ENCODE measurements at regions not wholly inside any gene's neighbourhood (a gene's known extent, or its start where the extent isn't known, plus 50 kb on each side); places are given as distances from the start of the nearest gene placed in this dataset.
"Not testable (repeated sequence)": the region's sequence is repeated elsewhere in the genome, so short reads cannot be mapped to it uniquely, and the experiment has no call there.

DNA sequence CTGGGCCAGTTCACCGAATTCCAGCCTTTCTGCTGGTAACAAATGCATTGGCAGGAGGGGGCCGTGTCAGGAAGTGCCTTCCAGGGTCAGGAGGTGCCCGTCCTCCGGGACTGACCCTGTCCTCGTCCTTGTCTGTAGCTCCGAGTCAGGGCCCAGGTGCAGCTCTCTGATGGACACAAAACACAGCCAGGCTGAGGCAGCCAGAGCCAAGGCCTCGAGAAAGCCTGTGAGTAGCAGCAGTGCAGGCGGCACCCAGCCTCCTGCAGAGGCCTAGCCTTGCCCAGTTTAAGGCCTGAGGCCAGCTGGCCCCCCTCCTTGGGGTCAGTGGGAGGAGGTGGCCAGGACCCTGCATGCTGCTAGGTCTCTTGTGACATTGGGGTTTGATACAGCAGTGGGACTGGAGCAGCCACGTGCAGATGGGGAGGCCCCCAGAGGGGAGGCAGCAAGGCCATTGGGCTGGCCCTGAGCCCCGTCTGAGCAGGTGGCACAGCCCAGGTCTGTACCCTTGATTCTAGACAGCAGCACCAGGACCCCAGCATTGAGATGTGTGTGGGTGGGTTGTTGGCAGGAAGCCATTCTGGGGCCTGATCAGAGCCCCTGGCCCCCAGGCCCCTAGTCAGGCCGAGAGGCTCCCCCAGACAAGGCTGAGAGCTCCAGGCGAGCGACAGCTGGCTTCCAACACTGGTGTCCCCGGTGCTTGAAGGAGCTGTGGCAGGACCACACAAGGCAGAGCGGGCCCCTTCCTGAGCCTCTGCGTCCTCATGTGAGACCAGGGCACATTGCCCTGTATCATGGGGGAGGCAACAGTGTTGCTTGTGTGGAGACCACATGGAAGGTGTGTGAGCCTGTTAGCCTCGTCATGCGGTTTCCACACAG, 196.9 kb downstream of the LIPI start:
- H3K27ac ChIP-seq (ENCODE audit: low read length); POLR2A ChIA-PET; H3K4me3 ChIP-seq (ENCODE audit: low read depth in 2 of 2, low read length in 2 of 2); intact Hi-C loops (cut with micrococcal nuclease; ENCODE audit: unreplicated experiment); H3K9me3 ChIP-seq (ENCODE audit: control insufficient read depth, insufficient read depth, low read depth, low read length); H3K4me1 ChIP-seq (ENCODE audit: control insufficient read depth, insufficient read depth, low read length); H3K27me3 ChIP-seq (ENCODE audit: control insufficient read depth, insufficient read depth, low read length); in situ Hi-C loops (cut with HindIII; ENCODE audit: low pct_unique_long_range_greater_than_20kb, low sequenced_read_pairs); CTCF ChIA-PET; BruUV-seq (replicated peaks); ATAC-seq; DNase-seq (ENCODE audit: low read depth, low spot score); H3K36me3 ChIP-seq (ENCODE audit: control insufficient read depth, insufficient read depth, low read length): not testable (repeated sequence)

DNA sequence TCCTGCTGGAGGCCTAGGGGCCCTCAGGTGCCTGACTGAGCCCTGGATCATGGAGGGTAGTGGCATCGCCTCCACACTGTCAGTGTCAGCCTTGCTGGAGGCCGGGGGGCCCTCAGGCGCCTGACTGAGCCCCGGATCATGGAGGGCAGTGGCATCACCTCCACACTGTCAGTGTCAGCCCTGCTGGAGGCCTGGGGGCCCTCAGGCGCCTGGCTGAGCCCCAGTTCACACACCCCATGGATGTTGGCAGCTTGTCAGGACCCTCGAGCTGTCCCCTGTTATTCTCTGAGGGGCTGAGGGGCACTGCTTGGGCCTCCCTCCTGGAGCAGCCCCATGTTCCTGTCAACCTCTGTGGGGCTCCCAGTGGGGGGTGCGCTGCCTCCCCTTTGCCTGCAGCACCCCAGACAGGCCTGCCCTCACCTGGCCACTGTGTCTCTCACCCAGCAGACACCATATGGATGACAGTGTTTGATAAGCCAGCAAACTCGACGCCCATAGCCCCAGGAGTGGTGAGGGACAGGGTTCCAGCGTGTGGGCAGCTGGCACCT, 197.6 kb downstream of the LIPI start:
- BruUV-seq (replicated peaks): no TSS peak
- CTCF ChIA-PET: no interaction called here
- ATAC-seq: no peak
- in situ Hi-C loops (cut with HindIII; ENCODE audit: low pct_unique_long_range_greater_than_20kb, low sequenced_read_pairs): no loop called here
- H3K4me3 ChIP-seq (ENCODE audit: low read depth in 2 of 2, low read length in 2 of 2): no peak overlapping the region
- POLR2A ChIA-PET: no interaction called here
- H3K36me3 ChIP-seq (ENCODE audit: control insufficient read depth, insufficient read depth, low read length): no peaks in the 10 kb centered on the region
- no peaks in the 10 kb centered on the region for H3K9me3 ChIP-seq (ENCODE audit: control insufficient read depth, insufficient read depth, low read depth, low read length)
- H3K4me1 ChIP-seq (ENCODE audit: control insufficient read depth, insufficient read depth, low read length): no peaks in the 10 kb centered on the region
- DNase-seq (ENCODE audit: low read depth, low spot score): no peak
- no peak overlapping the region for H3K27ac ChIP-seq (ENCODE audit: low read length)
- H3K27me3 ChIP-seq (ENCODE audit: control insufficient read depth, insufficient read depth, low read length): no peaks in the 10 kb centered on the region
- no peak for TF ChIP-seq POLR2AphosphoS5 (IDR thresholded peaks at IDR 0.05; ENCODE audit: low read depth, low read length)
- intact Hi-C loops (cut with micrococcal nuclease; ENCODE audit: unreplicated experiment): no loop called here

DNA sequence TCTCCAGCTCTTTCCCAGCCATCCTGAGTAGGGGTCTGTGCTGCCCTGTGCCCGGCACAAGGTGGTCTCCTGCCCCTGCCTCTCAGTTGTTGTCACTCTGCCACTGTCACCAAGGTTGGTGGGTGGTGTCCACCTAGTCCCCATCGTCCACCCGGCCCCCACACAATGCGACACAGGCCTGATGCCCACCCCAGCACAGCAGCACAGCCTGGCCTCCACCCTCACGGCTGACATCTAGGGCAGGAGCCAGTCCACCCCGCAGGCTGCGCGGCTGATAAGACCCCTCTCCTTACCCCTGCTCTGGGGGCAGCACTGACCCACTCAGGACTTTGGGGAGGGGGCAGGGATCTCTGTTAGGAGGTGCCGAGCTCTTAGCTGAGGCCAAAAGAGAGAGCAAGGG, 198.3 kb downstream of the LIPI start:
- ChIA-PET CTCF (no interaction called here), POLR2A (no interaction called here)
- intact Hi-C loops (cut with micrococcal nuclease; ENCODE audit: unreplicated experiment) (no loop called here), in situ Hi-C loops (cut with HindIII; ENCODE audit: low pct_unique_long_range_greater_than_20kb, low sequenced_read_pairs) (no loop called here)
- ATAC-seq: no peak
- Histone ChIP-seq H3K36me3 (ENCODE audit: control insufficient read depth, insufficient read depth, low read length) (no peaks in the 10 kb centered on the region), H3K9me3 (ENCODE audit: control insufficient read depth, insufficient read depth, low read depth, low read length) (no peaks in the 10 kb centered on the region), H3K4me1 (ENCODE audit: control insufficient read depth, insufficient read depth, low read length) (no peaks in the 10 kb centered on the region), H3K4me3 (ENCODE audit: low read depth in 2 of 2, low read length in 2 of 2) (no peak overlapping the region), H3K27me3 (ENCODE audit: control insufficient read depth, insufficient read depth, low read length) (no peaks in the 10 kb centered on the region), H3K27ac (ENCODE audit: low read length) (no peak overlapping the region)
- BruUV-seq (replicated peaks): no TSS peak
- DNase-seq (ENCODE audit: low read depth, low spot score): no peak
- TF ChIP-seq SIN3A (IDR thresholded peaks at IDR 0.05; ENCODE audit: borderline replicate concordance, insufficient read depth, low read depth, low read length): no peak
- TF ChIP-seq, protein P1, sequence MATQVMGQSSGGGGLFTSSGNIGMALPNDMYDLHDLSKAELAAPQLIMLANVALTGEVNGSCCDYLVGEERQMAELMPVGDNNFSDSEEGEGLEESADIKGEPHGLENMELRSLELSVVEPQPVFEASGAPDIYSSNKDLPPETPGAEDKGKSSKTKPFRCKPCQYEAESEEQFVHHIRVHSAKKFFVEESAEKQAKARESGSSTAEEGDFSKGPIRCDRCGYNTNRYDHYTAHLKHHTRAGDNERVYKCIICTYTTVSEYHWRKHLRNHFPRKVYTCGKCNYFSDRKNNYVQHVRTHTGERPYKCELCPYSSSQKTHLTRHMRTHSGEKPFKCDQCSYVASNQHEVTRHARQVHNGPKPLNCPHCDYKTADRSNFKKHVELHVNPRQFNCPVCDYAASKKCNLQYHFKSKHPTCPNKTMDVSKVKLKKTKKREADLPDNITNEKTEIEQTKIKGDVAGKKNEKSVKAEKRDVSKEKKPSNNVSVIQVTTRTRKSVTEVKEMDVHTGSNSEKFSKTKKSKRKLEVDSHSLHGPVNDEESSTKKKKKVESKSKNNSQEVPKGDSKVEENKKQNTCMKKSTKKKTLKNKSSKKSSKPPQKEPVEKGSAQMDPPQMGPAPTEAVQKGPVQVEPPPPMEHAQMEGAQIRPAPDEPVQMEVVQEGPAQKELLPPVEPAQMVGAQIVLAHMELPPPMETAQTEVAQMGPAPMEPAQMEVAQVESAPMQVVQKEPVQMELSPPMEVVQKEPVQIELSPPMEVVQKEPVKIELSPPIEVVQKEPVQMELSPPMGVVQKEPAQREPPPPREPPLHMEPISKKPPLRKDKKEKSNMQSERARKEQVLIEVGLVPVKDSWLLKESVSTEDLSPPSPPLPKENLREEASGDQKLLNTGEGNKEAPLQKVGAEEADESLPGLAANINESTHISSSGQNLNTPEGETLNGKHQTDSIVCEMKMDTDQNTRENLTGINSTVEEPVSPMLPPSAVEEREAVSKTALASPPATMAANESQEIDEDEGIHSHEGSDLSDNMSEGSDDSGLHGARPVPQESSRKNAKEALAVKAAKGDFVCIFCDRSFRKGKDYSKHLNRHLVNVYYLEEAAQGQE (IDR thresholded peaks at IDR 0.05; ENCODE audit: insufficient read depth in 1 of 2, low read depth in 2 of 2, low read length in 1 of 2): no peak
- no peak for TF ChIP-seq POLR2AphosphoS5 (IDR thresholded peaks at IDR 0.05; ENCODE audit: low read depth, low read length)
- TF ChIP-seq TCF7L2 (IDR thresholded peaks at IDR 0.05; ENCODE audit: low read depth, low read length): no peak
- TF ChIP-seq, protein P2, sequence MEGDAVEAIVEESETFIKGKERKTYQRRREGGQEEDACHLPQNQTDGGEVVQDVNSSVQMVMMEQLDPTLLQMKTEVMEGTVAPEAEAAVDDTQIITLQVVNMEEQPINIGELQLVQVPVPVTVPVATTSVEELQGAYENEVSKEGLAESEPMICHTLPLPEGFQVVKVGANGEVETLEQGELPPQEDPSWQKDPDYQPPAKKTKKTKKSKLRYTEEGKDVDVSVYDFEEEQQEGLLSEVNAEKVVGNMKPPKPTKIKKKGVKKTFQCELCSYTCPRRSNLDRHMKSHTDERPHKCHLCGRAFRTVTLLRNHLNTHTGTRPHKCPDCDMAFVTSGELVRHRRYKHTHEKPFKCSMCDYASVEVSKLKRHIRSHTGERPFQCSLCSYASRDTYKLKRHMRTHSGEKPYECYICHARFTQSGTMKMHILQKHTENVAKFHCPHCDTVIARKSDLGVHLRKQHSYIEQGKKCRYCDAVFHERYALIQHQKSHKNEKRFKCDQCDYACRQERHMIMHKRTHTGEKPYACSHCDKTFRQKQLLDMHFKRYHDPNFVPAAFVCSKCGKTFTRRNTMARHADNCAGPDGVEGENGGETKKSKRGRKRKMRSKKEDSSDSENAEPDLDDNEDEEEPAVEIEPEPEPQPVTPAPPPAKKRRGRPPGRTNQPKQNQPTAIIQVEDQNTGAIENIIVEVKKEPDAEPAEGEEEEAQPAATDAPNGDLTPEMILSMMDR (IDR thresholded peaks at IDR 0.05): no peak

DNA sequence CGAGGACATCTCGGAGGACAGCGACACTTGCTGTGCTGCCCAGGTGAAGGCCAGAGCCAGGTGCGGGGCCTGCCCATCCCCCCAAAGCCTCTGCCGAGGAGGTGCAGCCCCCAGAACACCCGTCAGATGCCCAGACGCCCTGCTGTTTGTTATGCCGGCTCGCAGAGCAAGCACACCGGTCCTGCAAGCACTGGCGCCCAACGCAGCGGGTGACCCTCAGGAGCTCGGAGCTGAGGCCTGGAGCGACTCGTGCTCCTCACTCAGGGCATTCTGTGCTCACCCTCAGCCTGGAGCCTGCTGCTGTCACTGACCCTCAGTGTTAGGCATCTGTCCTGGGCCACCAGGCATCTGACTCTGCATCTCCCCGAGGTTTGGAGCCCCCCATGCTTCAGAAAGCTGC, 199.0 kb downstream of the LIPI start:
- CTCF ChIA-PET; H3K27ac ChIP-seq (ENCODE audit: low read length); DNase-seq (ENCODE audit: low read depth, low spot score); H3K36me3 ChIP-seq (ENCODE audit: control insufficient read depth, insufficient read depth, low read length); H3K4me1 ChIP-seq (ENCODE audit: control insufficient read depth, insufficient read depth, low read length); ATAC-seq; BruUV-seq (replicated peaks); H3K27me3 ChIP-seq (ENCODE audit: control insufficient read depth, insufficient read depth, low read length); H3K9me3 ChIP-seq (ENCODE audit: control insufficient read depth, insufficient read depth, low read depth, low read length); in situ Hi-C loops (cut with HindIII; ENCODE audit: low pct_unique_long_range_greater_than_20kb, low sequenced_read_pairs); H3K4me3 ChIP-seq (ENCODE audit: low read depth in 2 of 2, low read length in 2 of 2); POLR2A ChIA-PET; intact Hi-C loops (cut with micrococcal nuclease; ENCODE audit: unreplicated experiment): not testable (repeated sequence)

DNA sequence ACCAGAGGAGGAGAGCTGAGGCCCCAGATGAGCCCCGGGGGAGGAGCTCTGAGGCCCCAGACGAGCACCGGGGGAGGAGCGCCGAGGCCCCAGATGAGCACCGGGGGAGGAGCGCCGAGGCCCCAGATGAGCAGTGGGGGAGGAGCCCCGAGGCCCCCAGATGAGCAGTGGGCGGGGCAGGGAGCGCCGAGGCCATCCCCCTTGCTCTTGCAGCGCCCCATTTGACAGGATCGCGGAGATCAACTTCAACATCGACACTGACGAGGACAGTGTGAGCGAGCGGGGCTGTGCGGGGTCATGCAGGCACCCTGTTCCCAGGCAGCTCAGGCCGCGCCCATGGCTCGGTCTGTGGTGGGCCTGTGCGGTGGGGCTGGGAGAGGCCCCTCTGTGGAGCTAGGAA, 199.6 kb downstream of the LIPI start:
- H3K36me3 ChIP-seq (ENCODE audit: control insufficient read depth, insufficient read depth, low read length); in situ Hi-C loops (cut with HindIII; ENCODE audit: low pct_unique_long_range_greater_than_20kb, low sequenced_read_pairs); ATAC-seq; DNase-seq (ENCODE audit: low read depth, low spot score); BruUV-seq (replicated peaks); POLR2A ChIA-PET; H3K9me3 ChIP-seq (ENCODE audit: control insufficient read depth, insufficient read depth, low read depth, low read length); H3K27me3 ChIP-seq (ENCODE audit: control insufficient read depth, insufficient read depth, low read length); H3K27ac ChIP-seq (ENCODE audit: low read length); H3K4me3 ChIP-seq (ENCODE audit: low read depth in 2 of 2, low read length in 2 of 2); CTCF ChIA-PET; H3K4me1 ChIP-seq (ENCODE audit: control insufficient read depth, insufficient read depth, low read length); intact Hi-C loops (cut with micrococcal nuclease; ENCODE audit: unreplicated experiment): not testable (repeated sequence)

Data from Panc1 (cell line).